Hematopoietic multipotent progenitor cell treated with erythropoietin and hydrocortisone succinate and interleukin-3 and kit ligand, for 4 days (in vitro differentiated cells): ENCODE measurements at regions not wholly inside any gene's neighbourhood (a gene's known extent, or its start where the extent isn't known, plus 50 kb on each side); places are given as distances from the start of the nearest gene placed in this dataset.

ENCODE experiments used
- DNase-seq: peaks from one replicate; pipeline ENCODE4 v3.0.0-alpha.2; 2015

- DNase-seq: no peak
These were observed 221.2 kb upstream of the MAP3K7 start for GRCh38 chr6:90807791-90808701.

DNA sequence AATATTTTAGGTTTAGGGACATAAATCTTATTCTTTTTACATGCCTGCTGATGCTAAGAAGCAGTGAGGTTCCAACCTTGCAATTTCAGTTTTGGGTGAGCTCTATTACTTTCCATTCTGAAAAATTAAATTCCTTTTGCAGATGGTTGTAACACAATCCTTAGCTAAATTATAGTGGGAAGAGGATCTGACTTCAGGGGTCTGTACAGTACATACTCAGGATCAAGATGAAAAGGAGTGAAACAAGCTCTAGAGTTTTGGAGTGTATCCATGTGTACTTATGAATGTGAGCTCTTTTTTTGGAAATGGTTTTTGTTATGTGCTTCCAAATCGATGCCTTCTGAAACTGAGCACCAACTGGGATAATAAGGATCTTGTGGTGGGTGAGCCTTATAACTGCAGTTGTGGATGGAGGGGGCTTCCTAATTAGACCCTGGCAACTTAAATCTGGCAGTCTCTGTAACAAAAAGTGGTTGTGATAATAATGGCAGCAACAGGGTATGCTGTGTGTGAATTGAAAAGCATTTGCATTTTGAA lies 218.8 kb upstream of the MAP3K7 start:
- no peak for DNase-seq

DNA sequence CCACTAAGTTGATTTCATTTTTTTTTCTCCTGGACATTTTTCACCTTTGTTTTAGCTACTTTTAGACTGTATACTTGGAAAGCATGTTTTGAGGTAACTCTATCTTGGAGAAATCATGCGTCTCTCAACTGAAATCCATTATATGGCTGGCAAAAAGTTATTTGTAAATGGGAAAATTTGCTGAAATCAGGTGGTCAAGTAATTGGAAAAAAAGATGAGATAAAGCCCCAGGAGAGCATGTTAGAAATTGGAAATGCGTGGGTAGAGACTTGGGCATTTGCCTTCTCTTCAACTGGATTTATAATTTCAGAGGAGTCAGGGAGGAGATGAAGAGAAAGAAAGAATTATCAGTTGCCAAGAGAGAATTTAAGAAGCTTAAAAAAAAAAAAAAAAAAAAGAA lies 217.1 kb upstream of the MAP3K7 start:
- no peak for DNase-seq

DNA sequence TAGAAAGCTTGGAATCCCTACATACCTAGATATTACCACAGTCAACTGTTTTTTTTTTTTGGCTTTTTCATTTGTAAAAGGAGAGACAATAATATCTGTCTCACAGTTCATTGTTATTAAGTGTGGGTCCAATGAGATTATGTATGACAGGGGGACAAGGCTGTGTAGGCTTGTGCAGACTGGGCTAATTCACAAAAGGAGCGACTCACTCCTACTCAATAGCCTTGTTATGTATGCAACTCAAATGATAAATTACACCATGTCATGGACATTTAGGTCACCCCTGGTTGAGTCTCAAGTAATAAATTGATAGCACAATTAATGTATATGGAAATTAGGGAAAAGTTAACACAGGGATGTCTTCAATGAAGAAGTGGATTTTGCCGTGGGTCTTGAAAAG lies 208.2 kb upstream of the MAP3K7 start:
- no peak for DNase-seq

DNA sequence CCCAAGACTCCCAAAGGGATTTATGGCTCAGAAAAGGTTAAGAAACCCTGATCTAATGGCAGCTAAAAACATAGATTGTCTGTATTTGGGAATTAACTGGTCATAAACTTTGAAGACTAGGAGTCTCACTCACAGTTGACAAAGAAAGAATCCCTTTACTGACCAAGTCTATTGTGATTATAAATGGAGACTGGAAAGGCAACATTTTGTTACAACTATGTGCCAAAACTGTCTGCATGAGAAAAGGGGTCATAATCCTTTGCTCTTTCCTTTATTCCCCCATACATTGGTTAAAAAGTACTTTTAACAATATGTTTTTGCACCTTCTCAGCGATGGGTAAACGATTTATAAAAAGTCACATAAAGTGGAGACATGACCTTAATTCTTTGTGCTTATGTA lies 206.9 kb upstream of the MAP3K7 start:
- DNase-seq: no peak

DNA sequence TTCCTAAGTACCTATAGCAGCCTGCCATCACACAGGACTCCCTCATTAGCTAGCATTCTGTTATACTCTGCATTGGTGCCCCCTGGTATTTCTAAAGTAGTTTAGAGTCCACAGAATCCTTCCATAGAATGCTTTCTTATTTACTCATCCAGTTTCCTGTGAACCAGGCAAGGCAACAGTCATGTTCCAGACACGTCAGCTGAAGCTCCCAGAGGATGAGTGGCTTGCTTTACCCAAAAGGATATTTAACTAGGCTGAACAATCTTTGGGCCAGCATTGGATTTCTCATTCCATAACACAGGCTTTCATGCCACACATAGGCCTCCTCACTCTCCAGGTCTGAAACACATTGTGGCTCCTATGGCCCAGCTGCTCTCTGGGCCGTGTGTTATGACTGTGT lies 203.8 kb upstream of the MAP3K7 start:
- no peak for DNase-seq

DNA sequence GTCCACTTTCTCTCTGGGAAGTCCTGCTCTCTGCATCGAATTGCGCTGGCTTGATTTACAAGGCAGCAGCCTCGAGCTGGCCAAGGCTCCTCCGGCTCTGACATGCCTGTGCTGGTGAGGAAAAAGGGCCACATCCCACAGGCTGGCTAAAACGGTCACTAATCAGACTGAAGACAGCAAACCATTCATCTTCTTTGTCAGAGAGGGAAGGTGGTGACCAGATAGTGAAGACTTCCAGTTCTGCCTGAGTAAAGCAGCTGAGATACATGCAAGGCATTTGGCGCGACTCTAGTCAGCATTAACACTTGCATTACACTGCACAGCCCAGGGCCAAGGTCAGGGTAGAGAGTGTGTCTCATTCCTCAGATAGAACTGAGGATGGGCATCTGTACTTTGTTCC lies 203.2 kb upstream of the MAP3K7 start:
- DNase-seq: no peak

DNA sequence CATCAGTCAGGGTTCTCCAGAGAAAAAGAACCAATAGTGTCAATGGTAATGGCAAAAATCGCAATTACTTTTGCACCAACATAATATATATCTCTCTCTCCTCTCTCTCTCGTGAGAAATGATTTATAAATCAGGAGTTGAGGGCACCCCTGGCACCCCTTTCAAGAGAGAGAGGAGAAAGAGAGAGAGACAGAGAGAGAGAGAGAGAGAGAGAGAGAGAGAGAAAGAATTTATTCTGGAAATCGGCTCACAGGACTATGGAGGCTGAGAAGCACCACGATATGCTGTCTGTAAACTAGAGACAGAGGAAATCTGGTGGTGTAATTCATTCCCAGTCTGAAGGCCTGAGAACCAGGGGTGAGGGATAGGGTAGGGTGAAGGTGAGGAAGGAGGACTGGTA lies 201.9 kb upstream of the MAP3K7 start:
- DNase-seq: no peak

DNA sequence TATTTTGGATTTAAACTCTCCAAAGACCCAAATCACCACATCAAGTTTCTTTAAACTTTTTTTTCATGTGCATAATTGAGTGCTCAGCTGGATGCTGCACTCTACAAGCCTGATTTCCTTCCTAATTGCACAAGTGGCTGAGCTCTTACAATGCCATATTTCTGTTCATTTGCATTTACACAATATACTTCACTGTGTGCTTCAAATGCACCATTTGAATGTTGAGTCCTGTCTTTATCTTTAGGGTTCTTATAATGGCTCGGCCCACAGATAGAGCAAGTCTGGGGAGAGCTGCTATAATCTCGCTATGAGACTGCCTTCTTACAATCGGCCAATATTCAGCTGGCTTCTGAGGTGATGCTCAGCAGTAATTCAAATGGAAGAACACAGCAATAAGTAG lies 200.6 kb upstream of the MAP3K7 start:
- no peak for DNase-seq

DNA sequence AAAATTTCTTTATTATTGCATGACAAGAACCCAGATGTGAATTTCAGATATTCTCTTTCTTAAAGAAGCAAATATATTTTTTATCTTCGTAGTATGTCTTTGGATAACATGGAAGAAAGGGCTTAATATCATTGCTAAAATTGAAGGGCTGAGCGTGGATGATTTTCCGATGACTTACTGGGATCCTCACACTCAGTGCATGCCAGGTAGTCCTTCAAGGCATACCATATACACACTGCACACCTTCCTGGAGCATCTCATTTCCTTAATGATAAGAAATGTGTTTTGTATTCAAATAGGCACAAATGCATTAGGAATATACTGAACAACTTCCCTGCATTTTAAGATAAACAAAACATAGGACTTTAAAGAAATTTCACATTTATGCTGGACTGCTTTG lies 193.9 kb upstream of the MAP3K7 start:
- DNase-seq: no peak

- DNase-seq: no peak
These were observed 193.3 kb upstream of the MAP3K7 start for GRCh38 chr6:90780141-90780540.

GRCh38 chr6:90778417-90779203 lies 191.7 kb upstream of the MAP3K7 start:
- no peak for DNase-seq

- no peak for DNase-seq
These were observed 183.9 kb upstream of the MAP3K7 start for GRCh38 chr6:90770778-90771177.

DNA sequence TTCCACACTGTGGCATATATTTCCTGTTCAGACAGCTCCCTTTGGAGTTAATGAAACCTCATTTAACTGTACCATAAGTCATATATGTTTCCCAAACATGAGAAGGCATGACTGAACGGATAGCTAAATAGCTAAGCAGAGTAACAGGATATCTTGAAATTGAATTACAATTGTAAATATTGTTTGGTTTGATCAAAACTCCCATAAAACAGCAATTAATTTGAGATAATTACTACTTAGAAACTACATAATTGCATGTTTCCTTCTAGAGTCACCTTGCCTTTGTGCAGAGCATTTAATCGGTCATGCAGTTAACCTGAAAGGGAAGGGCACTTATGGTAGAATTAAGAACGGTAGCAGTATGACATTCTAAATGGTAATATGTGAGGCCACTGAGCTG lies 179.0 kb upstream of the MAP3K7 start:
- DNase-seq: no peak

GRCh38 chr6:90765491-90765890 lies 178.6 kb upstream of the MAP3K7 start:
- DNase-seq: no peak

- DNase-seq: no peak
These were observed 177.1 kb upstream of the MAP3K7 start for GRCh38 chr6:90764001-90764400.

GRCh38 chr6:90759664-90760063 lies 172.8 kb upstream of the MAP3K7 start:
- DNase-seq: no peak

DNA sequence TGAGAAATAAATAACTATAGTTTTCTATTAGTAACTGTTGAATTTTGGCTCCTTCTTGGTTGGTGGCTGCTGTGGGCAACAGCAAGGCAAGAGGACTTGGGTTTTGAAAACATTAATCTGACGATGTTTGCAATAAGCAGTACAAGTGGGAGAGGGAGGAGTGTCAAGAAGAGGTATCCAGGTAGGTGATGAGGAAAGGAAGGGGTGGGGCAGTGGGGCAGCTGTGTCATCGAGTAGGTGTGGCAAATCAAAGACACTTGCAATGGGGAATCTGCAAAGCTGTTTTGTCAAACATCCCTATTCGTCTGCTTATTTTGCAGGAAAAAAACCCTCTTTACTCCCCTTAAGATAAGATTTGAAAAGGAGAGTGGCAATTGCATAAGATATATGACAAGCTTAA lies 171.9 kb upstream of the MAP3K7 start:
- no peak for DNase-seq

- DNase-seq: no peak
These were observed 167.2 kb upstream of the MAP3K7 start for GRCh38 chr6:90753820-90754643.

GRCh38 chr6:90739802-90740201 lies 152.9 kb upstream of the MAP3K7 start:
- no peak for DNase-seq

- no peak for DNase-seq
These were observed 152.5 kb upstream of the MAP3K7 start for GRCh38 chr6:90739339-90739738.

DNA sequence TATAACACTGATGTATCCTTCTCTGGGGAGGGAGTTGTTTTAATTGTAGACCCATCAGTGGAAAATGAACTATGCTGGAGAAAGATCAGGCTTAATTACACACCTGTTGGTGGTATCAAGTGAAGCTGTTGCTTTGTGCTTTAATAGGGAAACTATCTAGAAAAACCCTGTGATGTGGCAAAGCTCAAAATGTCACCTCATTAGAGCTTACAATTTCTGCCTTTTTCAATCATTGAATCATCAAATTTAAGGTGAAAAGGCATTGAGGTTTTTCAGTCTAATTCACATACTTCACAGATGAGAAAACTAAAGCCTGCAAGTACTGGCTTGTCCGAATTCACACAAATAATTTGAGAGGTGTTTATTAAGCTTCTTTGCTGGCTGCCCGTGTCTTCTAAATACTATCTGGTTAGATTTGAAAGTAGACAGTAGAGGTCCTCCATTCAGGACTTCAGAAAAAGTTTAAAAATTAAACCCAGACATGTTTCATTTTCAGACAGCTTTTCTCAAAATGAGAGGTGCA lies 143.3 kb upstream of the MAP3K7 start:
- DNase-seq: no peak

DNA sequence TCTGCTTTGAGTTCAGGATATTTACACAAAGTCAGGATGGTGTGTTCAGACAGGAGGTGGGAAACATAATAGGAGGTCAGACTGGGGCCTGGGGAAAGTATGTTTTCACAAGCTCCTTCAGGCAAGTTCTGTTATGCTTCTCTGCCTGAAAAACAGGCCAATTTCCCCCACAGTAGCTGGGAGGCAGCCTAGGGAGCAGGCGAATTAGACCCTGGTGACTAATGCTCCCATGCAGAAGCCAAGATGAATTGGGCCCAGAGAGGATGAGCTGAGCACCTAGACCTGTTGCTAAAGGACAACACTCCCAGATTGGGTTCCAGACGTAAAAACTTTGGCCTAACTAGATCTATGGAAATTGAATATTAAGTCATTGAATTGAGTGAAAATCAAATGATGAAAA lies 142.2 kb upstream of the MAP3K7 start:
- no peak for DNase-seq
